ENCODE measurements at regions not wholly inside any gene's neighbourhood (a gene's known extent, or its start where the extent isn't known, plus 50 kb on each side); places are given as distances from the start of the nearest gene placed in this dataset.

DNA sequence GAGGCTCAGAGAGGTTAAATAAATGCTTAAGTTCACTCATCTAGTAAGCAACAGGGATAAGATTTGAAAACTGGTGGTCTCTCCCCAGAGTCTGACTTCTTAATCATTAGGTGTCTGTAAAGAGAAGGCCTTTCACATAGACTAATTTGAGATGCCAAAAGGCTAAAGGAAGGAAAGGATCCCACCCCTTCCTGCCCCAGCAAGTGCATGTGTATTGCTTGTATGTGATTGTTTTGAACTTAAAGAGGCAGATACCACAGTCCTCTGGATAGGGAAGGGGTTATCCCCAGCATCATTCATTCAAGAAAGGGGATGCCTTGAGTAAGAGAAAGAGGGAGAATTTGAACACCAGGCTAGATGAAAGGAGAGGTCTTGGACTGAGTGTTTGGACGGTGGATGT is 192.0 kb downstream of the OGFRL1 start:
- H3K27ac ChIP-seq = no peak overlapping the region
- no peaks in the 10 kb centered on the region for H3K27me3 ChIP-seq
- intact Hi-C loops (cut with DNase I) = no loop called here
- no peaks in the 10 kb centered on the region for H3K9me3 ChIP-seq
- no peak for DNase-seq
- H3K36me3 ChIP-seq = no peaks in the 10 kb centered on the region
- H3K4me3 ChIP-seq = no peak overlapping the region
- TF ChIP-seq, protein P1, sequence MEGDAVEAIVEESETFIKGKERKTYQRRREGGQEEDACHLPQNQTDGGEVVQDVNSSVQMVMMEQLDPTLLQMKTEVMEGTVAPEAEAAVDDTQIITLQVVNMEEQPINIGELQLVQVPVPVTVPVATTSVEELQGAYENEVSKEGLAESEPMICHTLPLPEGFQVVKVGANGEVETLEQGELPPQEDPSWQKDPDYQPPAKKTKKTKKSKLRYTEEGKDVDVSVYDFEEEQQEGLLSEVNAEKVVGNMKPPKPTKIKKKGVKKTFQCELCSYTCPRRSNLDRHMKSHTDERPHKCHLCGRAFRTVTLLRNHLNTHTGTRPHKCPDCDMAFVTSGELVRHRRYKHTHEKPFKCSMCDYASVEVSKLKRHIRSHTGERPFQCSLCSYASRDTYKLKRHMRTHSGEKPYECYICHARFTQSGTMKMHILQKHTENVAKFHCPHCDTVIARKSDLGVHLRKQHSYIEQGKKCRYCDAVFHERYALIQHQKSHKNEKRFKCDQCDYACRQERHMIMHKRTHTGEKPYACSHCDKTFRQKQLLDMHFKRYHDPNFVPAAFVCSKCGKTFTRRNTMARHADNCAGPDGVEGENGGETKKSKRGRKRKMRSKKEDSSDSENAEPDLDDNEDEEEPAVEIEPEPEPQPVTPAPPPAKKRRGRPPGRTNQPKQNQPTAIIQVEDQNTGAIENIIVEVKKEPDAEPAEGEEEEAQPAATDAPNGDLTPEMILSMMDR (IDR thresholded peaks at IDR 0.05) = no peak
- H3K4me1 ChIP-seq = no peaks in the 10 kb centered on the region
- no peak overlapping the region for H3K9ac ChIP-seq (ENCODE audit: low read depth in 2 of 2, low read length in 2 of 2)

DNA sequence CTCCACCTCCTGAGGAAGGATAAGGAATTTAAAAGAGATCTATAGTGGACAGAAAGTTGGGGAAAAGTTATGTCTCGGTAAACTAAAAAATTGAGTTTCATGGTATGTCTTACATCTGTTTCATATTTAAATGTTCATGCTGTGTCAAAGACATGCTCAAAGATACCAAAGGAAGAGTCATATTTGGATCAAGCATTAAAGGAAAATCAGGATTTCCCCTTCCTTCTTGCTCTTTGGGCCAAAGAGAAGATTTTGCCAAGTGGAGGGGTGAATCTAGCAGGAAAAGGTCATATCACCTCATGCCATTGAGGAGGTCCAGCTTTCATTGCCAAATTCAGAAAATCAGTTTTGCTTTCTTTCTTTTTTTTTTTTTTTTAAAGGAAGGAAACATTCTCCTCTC is 192.4 kb downstream of the OGFRL1 start:
- Histone ChIP-seq H3K27me3 (no peaks in the 10 kb centered on the region), H3K9me3 (no peaks in the 10 kb centered on the region), H3K9ac (ENCODE audit: low read depth in 2 of 2, low read length in 2 of 2) (no peak overlapping the region), H3K27ac (no peak overlapping the region), H3K36me3 (no peaks in the 10 kb centered on the region), H3K4me3 (no peak overlapping the region), H3K4me1 (no peaks in the 10 kb centered on the region)
- DNase-seq = no peak
- intact Hi-C loops (cut with DNase I) = no loop called here
- TF ChIP-seq, protein P1 (IDR thresholded peaks at IDR 0.05) = no peak

DNA sequence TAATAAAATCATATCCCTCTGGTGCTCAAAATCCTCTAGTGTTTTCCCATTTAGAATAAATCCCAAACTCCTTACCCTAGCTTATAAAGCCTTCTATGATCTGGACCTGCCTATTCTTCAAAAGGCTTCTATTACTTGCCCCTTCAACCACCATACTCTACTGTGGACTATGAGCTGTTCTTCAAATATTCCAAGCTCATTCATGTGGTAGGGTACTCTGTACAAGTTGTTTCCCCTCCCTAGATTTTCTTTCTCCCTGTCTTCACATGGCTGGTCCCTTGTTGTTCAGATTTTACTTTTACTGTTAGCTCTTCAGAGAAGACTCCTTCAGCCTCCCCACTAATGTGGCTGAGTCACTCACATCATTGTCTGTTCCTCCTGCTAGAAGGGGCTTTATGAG is 193.2 kb downstream of the OGFRL1 start:
- Histone ChIP-seq H3K9me3 (no peaks in the 10 kb centered on the region), H3K9ac (ENCODE audit: low read depth in 2 of 2, low read length in 2 of 2) (no peak overlapping the region), H3K36me3 (no peaks in the 10 kb centered on the region), H3K27ac (no peak overlapping the region), H3K4me1 (no peaks in the 10 kb centered on the region), H3K27me3 (no peaks in the 10 kb centered on the region), H3K4me3 (no peak overlapping the region)
- TF ChIP-seq, protein P1 (IDR thresholded peaks at IDR 0.05) = no peak
- no peak for DNase-seq
- intact Hi-C loops (cut with DNase I) = no loop called here

DNA sequence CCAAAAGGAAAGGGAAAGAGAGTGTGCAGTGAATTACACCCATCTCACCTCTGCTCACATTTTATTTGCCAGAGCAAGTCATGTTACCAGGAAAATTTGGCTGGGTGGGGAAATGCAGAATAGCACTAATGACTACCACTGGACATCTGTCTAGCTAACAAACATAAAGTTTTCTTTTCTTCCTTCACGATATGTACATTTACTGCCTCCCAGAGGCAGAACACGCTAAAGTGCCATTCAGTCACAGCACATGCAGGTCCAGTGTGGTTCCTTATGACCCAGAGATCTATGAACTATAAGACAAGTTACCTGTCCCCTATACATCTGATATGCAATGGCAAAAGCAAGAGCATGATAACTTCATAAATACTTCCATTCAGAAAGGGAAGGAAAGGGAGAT is 194.1 kb downstream of the OGFRL1 start:
- no peak overlapping the region for H3K27ac ChIP-seq
- no peaks in the 10 kb centered on the region for H3K4me1 ChIP-seq
- H3K9ac ChIP-seq (ENCODE audit: low read depth in 2 of 2, low read length in 2 of 2) = no peak overlapping the region
- H3K9me3 ChIP-seq = no peaks in the 10 kb centered on the region
- TF ChIP-seq, protein P1 (IDR thresholded peaks at IDR 0.05) = no peak
- intact Hi-C loops (cut with DNase I) = no loop called here
- H3K4me3 ChIP-seq = no peak overlapping the region
- no peaks in the 10 kb centered on the region for H3K27me3 ChIP-seq
- DNase-seq = no peak
- no peaks in the 10 kb centered on the region for H3K36me3 ChIP-seq

DNA sequence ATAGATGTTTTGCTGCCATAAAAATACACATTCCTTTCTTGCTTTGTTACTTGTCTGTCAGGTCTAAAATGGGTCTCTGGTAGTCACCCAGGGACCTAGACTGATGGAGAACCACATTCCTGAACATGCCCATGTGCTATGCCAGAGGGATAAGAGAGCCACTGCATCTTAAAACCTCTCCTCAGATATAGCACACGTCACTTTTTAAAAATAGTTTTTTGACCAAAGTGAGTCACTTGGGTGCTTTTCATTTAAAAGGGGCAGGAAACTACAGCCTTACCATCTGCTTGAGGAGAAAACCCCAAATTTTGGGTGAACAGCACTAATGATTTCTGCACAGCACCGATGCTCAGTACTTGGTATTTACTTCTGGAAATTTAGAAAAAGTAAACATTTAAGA is 197.8 kb downstream of the OGFRL1 start:
- no peaks in the 10 kb centered on the region for H3K27me3 ChIP-seq
- no peaks in the 10 kb centered on the region for H3K4me1 ChIP-seq
- intact Hi-C loops (cut with DNase I) = no loop called here
- H3K9me3 ChIP-seq = no peaks in the 10 kb centered on the region
- DNase-seq = no peak
- H3K27ac ChIP-seq = no peak overlapping the region
- no peaks in the 10 kb centered on the region for H3K36me3 ChIP-seq
- no peak overlapping the region for H3K4me3 ChIP-seq
- TF ChIP-seq, protein P1 (IDR thresholded peaks at IDR 0.05) = no peak
- H3K9ac ChIP-seq (ENCODE audit: low read depth in 2 of 2, low read length in 2 of 2) = no peak overlapping the region

DNA sequence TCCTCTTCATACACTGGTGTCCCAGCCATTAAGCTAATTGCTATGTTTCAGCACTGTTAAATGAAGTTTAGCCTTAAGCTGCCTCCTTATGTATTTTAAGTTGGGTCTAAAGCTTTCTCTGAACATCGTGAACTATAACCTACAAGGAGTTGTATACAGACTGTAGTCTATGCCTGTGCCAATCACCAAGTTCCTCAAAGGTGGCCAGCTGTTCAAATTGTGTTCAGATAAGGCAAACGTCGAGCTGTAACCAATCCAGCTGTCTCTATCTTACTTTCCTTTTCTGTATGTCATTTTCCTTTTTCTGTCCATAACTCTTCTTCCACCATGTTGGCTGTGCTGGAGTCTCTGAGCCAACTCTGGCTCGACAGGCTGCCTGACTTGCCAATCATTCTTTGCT is 199.6 kb downstream of the OGFRL1 start:
- H3K9me3 ChIP-seq = no peaks in the 10 kb centered on the region
- TF ChIP-seq, protein P1 (IDR thresholded peaks at IDR 0.05) = no peak
- H3K9ac ChIP-seq (ENCODE audit: low read depth in 2 of 2, low read length in 2 of 2) = no peak overlapping the region
- H3K4me1 ChIP-seq = no peaks in the 10 kb centered on the region
- no peaks in the 10 kb centered on the region for H3K27me3 ChIP-seq
- H3K36me3 ChIP-seq = no peaks in the 10 kb centered on the region
- no peak for DNase-seq
- intact Hi-C loops (cut with DNase I) = no loop called here
- H3K4me3 ChIP-seq = no peak overlapping the region
- no peak overlapping the region for H3K27ac ChIP-seq
